CD8-positive, alpha-beta memory T cell (primary cell): ENCODE measurements at regions not wholly inside any gene's neighbourhood (a gene's known extent, or its start where the extent isn't known, plus 50 kb on each side); places are given as distances from the start of the nearest gene placed in this dataset.

Experiments
- CTCF ChIA-PET: fragments of 350-600 bp; sonication (Branson Sonifier 250); formaldehyde crosslinking; loops from one replicate; lab custom pipeline; 2021; ENCODE audit warnings: antibody characterized with exemption; lab: Charles Lee
- POLR2A ChIA-PET: fragments of 350-600 bp; sonication (Branson Sonifier 250); formaldehyde crosslinking; loops from one replicate; lab custom pipeline; 2021; ENCODE audit warnings: antibody characterized with exemption; lab: Charles Lee
- DNase-seq, 5 donors: peaks; one replicate each; pipeline versions ENCODE4 v3.0.0 to v3.0.0-alpha.2; 2020 to 2022; ENCODE audit warnings: mixed read lengths in 1 of 5
- H3K27ac ChIP-seq: one replicate; pipeline ENCODE4 v1.7.0; 2013; ENCODE audit warnings: low read depth, mild to moderate bottlenecking, low read length, moderate library complexity
- H3K27me3 ChIP-seq: 2 replicates; pipeline ENCODE4 v1.7.0; 2013; ENCODE audit warnings: low read length, mild to moderate bottlenecking; ENCODE audit not compliant: insufficient read depth, poor library complexity, severe bottlenecking
- H3K36me3 ChIP-seq: 2 replicates; pipeline ENCODE4 v1.7.0; 2013; ENCODE audit warnings: mild to moderate bottlenecking, low read length, moderate library complexity; ENCODE audit not compliant: insufficient read depth
- H3K4me1 ChIP-seq: 2 replicates; pipeline ENCODE4 v1.7.0; 2013; ENCODE audit warnings: mild to moderate bottlenecking, low read length, moderate library complexity; ENCODE audit not compliant: insufficient read depth
- H3K4me3 ChIP-seq: 2 replicates; pipeline ENCODE4 v1.7.0; 2013; ENCODE audit warnings: mild to moderate bottlenecking, low read length
- H3K9me3 ChIP-seq: 2 replicates; pipeline ENCODE4 v1.7.0; 2013; ENCODE audit warnings: mild to moderate bottlenecking, low read length
- H3K27ac Mint-ChIP-seq, 8 donors: one replicate each; pipeline ENCODE4 v1.8.0; 2020 to 2021; ENCODE audit warnings: mixed read lengths in 8 of 8, mild to moderate bottlenecking in 6 of 8, inconsistent platforms in 3 of 8, moderate library complexity in 3 of 8
- H3K27me3 Mint-ChIP-seq, 2 donors: one replicate each; pipeline ENCODE4 v1.8.0; 2020 to 2021; ENCODE audit warnings: mixed read lengths in 2 of 2, mild to moderate bottlenecking in 1 of 2, moderate library complexity in 1 of 2
- H3K36me3 Mint-ChIP-seq, 3 donors: one replicate each; pipeline ENCODE4 v1.8.0; 2020 to 2021; ENCODE audit warnings: mixed read lengths in 3 of 3, inconsistent platforms in 1 of 3, mild to moderate bottlenecking in 1 of 3
- H3K4me1 Mint-ChIP-seq, 3 donors: one replicate each; pipeline ENCODE4 v1.8.0; 2020 to 2021; ENCODE audit warnings: mixed read lengths in 3 of 3, inconsistent platforms in 1 of 3, mild to moderate bottlenecking in 1 of 3
- H3K4me3 Mint-ChIP-seq, 7 donors: one replicate each; pipeline ENCODE4 v1.8.0; 2020 to 2021; ENCODE audit warnings: mixed read lengths in 7 of 7, mild to moderate bottlenecking in 6 of 7, moderate library complexity in 4 of 7, inconsistent platforms in 2 of 7
- H3K9me3 Mint-ChIP-seq, 5 donors: one replicate each; pipeline ENCODE4 v1.8.0; 2020 to 2022; ENCODE audit warnings: mixed read lengths in 5 of 5, mild to moderate bottlenecking in 3 of 5, moderate library complexity in 2 of 5, inconsistent platforms in 1 of 5

GRCh38 chr13:68988176-68988575 lies 1119.5 kb upstream of the ATXN8OS start:
- H3K9me3 Mint-ChIP-seq: peaks cover 7 to 18% (median 14%) of the 10 kb centered on the region in 5 donors
- POLR2A ChIA-PET: no interaction called here
- H3K36me3 Mint-ChIP-seq: peaks cover 0 to 4% (median 0%) of the 10 kb centered on the region in 3 donors
- Histone ChIP-seq H3K4me3 (no peak overlapping the region), H3K27ac (no peak overlapping the region), H3K27me3 (no peaks in the 10 kb centered on the region), H3K4me1 (no peaks in the 10 kb centered on the region), H3K9me3 (no peaks in the 10 kb centered on the region), H3K36me3 (no peaks in the 10 kb centered on the region)
- CTCF ChIA-PET: no interaction called here
- H3K4me1 Mint-ChIP-seq: no peaks in the 10 kb centered on the region
- no peak overlapping the region for H3K4me3 Mint-ChIP-seq
- H3K27ac Mint-ChIP-seq: no peak overlapping the region
- no peaks in the 10 kb centered on the region for H3K27me3 Mint-ChIP-seq
- no peak for DNase-seq

- H3K4me1 Mint-ChIP-seq: no peaks in the 10 kb centered on the region
- H3K4me3 Mint-ChIP-seq: no peak overlapping the region
- no peak overlapping the region for H3K27ac ChIP-seq
- no peaks in the 10 kb centered on the region for H3K9me3 ChIP-seq
- H3K36me3 Mint-ChIP-seq: peaks cover 0 to 4% (median 0%) of the 10 kb centered on the region in 3 donors
- H3K4me1 ChIP-seq: no peaks in the 10 kb centered on the region
- peaks cover 7 to 18% (median 13%) of the 10 kb centered on the region in 5 donors for H3K9me3 Mint-ChIP-seq
- H3K27me3 ChIP-seq: no peaks in the 10 kb centered on the region
- H3K4me3 ChIP-seq: no peak overlapping the region
- no peaks in the 10 kb centered on the region for H3K27me3 Mint-ChIP-seq
- ChIA-PET CTCF (no interaction called here), POLR2A (no interaction called here)
- H3K36me3 ChIP-seq: no peaks in the 10 kb centered on the region
- DNase-seq: no peak
- H3K27ac Mint-ChIP-seq: no peak overlapping the region
Observed at GRCh38 chr13:68987585-68987984, 1120.0 kb upstream of the ATXN8OS start.

- Mint-ChIP-seq H3K36me3 (peaks cover 0 to 4% (median 0%) of the 10 kb centered on the region in 3 donors), H3K27ac (no peak overlapping the region), H3K9me3 (peaks cover 7 to 27% (median 16%) of the 10 kb centered on the region in 5 donors), H3K4me1 (no peaks in the 10 kb centered on the region), H3K27me3 (no peaks in the 10 kb centered on the region), H3K4me3 (no peak overlapping the region)
- CTCF ChIA-PET: no interaction called here
- DNase-seq: peak in 1 of 5 donors; percentile 37
- Histone ChIP-seq H3K9me3 (no peaks in the 10 kb centered on the region), H3K4me3 (no peak overlapping the region), H3K4me1 (no peaks in the 10 kb centered on the region), H3K36me3 (no peaks in the 10 kb centered on the region), H3K27ac (no peak overlapping the region), H3K27me3 (no peaks in the 10 kb centered on the region)
- POLR2A ChIA-PET: no interaction called here
Observed at GRCh38 chr13:68984688-68985319, 1122.8 kb upstream of the ATXN8OS start.

GRCh38 chr13:68982961-68983619 lies 1124.5 kb upstream of the ATXN8OS start:
- no peaks in the 10 kb centered on the region for H3K36me3 ChIP-seq
- POLR2A ChIA-PET: no interaction called here
- peak in 1 of 5 donors; percentile 29 for DNase-seq
- H3K4me1 Mint-ChIP-seq: no peaks in the 10 kb centered on the region
- peaks cover 0 to 4% (median 0%) of the 10 kb centered on the region in 3 donors for H3K36me3 Mint-ChIP-seq
- no peaks in the 10 kb centered on the region for H3K27me3 Mint-ChIP-seq
- no peaks in the 10 kb centered on the region for H3K9me3 ChIP-seq
- H3K4me1 ChIP-seq: no peaks in the 10 kb centered on the region
- CTCF ChIA-PET: no interaction called here
- H3K4me3 Mint-ChIP-seq: no peak overlapping the region
- no peak overlapping the region for H3K4me3 ChIP-seq
- peaks cover 6 to 38% (median 16%) of the 10 kb centered on the region in 5 donors for H3K9me3 Mint-ChIP-seq
- H3K27ac ChIP-seq: no peak overlapping the region
- no peaks in the 10 kb centered on the region for H3K27me3 ChIP-seq
- no peak overlapping the region for H3K27ac Mint-ChIP-seq

GRCh38 chr13:68976287-68976686 lies 1131.3 kb upstream of the ATXN8OS start:
- Histone ChIP-seq H3K4me1 (no peaks in the 10 kb centered on the region), H3K4me3 (no peak overlapping the region), H3K27ac (no peak overlapping the region), H3K9me3 (no peaks in the 10 kb centered on the region), H3K36me3 (no peaks in the 10 kb centered on the region), H3K27me3 (no peaks in the 10 kb centered on the region)
- Mint-ChIP-seq H3K27me3 (no peaks in the 10 kb centered on the region), H3K4me1 (no peaks in the 10 kb centered on the region), H3K27ac (no peak overlapping the region), H3K36me3 (no peaks in the 10 kb centered on the region), H3K9me3 (peaks cover 2 to 38% (median 11%) of the 10 kb centered on the region in 5 donors), H3K4me3 (no peak overlapping the region)
- POLR2A ChIA-PET: no interaction called here
- no peak for DNase-seq
- CTCF ChIA-PET: no interaction called here

GRCh38 chr13:68970532-68970931 lies 1137.1 kb upstream of the ATXN8OS start:
- Mint-ChIP-seq H3K9me3 (peaks cover 0 to 29% (median 5%) of the 10 kb centered on the region in 5 donors), H3K27ac (no peak overlapping the region), H3K4me1 (no peaks in the 10 kb centered on the region), H3K27me3 (no peaks in the 10 kb centered on the region), H3K36me3 (no peaks in the 10 kb centered on the region), H3K4me3 (no peak overlapping the region)
- no peaks in the 10 kb centered on the region for H3K27me3 ChIP-seq
- no peak overlapping the region for H3K4me3 ChIP-seq
- DNase-seq: no peak
- H3K9me3 ChIP-seq: no peaks in the 10 kb centered on the region
- no peaks in the 10 kb centered on the region for H3K4me1 ChIP-seq
- POLR2A ChIA-PET: no interaction called here
- H3K36me3 ChIP-seq: no peaks in the 10 kb centered on the region
- H3K27ac ChIP-seq: no peak overlapping the region
- CTCF ChIA-PET: no interaction called here

GRCh38 chr13:68948586-68948985 lies 1159.0 kb upstream of the ATXN8OS start:
- H3K4me1 ChIP-seq: no peaks in the 10 kb centered on the region
- H3K27me3 ChIP-seq: no peaks in the 10 kb centered on the region
- no peak for DNase-seq
- H3K27ac ChIP-seq: no peak overlapping the region
- H3K27ac Mint-ChIP-seq: no peak overlapping the region
- peaks cover 5% of the 10 kb centered on the region for H3K9me3 ChIP-seq
- H3K4me3 Mint-ChIP-seq: no peak overlapping the region
- H3K4me3 ChIP-seq: no peak overlapping the region
- no peaks in the 10 kb centered on the region for H3K36me3 Mint-ChIP-seq
- no peaks in the 10 kb centered on the region for H3K4me1 Mint-ChIP-seq
- ChIA-PET POLR2A (no interaction called here), CTCF (no interaction called here)
- H3K27me3 Mint-ChIP-seq: no peaks in the 10 kb centered on the region
- H3K9me3 Mint-ChIP-seq: peaks cover 4 to 61% (median 12%) of the 10 kb centered on the region in 5 donors
- H3K36me3 ChIP-seq: no peaks in the 10 kb centered on the region

GRCh38 chr13:68944272-68944671 lies 1163.4 kb upstream of the ATXN8OS start:
- H3K27me3 Mint-ChIP-seq: no peaks in the 10 kb centered on the region

More at GRCh38 chr13:68944272-68944671, 1163.4 kb upstream of the ATXN8OS start:
- Histone ChIP-seq H3K4me1 (no peaks in the 10 kb centered on the region), H3K27ac (no peak overlapping the region), H3K4me3 (no peak overlapping the region), H3K9me3 (peaks cover 5% of the 10 kb centered on the region), H3K36me3 (no peaks in the 10 kb centered on the region), H3K27me3 (no peaks in the 10 kb centered on the region)
- Mint-ChIP-seq H3K36me3 (no peaks in the 10 kb centered on the region), H3K27ac (no peak overlapping the region), H3K4me1 (no peaks in the 10 kb centered on the region), H3K9me3 (peaks cover 6 to 64% (median 15%) of the 10 kb centered on the region in 5 donors), H3K4me3 (no peak overlapping the region)
- CTCF ChIA-PET: no interaction called here
- POLR2A ChIA-PET: no interaction called here
- no peak for DNase-seq
